ENCODE measurements at regions not wholly inside any gene's neighbourhood (a gene's known extent, or its start where the extent isn't known, plus 50 kb on each side); places are given as distances from the start of the nearest gene placed in this dataset.

GRCh38 chr10:60652628-60653027 is 125.7 kb upstream of the CDK1 start:
- no peak for TF ChIP-seq TAF1 (IDR thresholded peaks at IDR 0.05; ENCODE audit: low read depth, low read length)
- no peak for TF ChIP-seq POLR2AphosphoS5 (IDR thresholded peaks at IDR 0.05; ENCODE audit: low read depth, low read length)
- no peak for TF ChIP-seq POLR2A (IDR thresholded peaks at IDR 0.05; ENCODE audit: low read depth, low read length)
- no peak for TF ChIP-seq POU2F2 (IDR thresholded peaks at IDR 0.05; ENCODE audit: low read depth, low read length)

Data from GM12891 (cell line).